Liver (tissue), 8 donors: ENCODE measurements at regions not wholly inside any gene's neighbourhood (a gene's known extent, or its start where the extent isn't known, plus 50 kb on each side); places are given as distances from the start of the nearest gene placed in this dataset.

ENCODE experiments used
- DNase-seq: peaks from one replicate; pipeline ENCODE4 v3.0.0-alpha.2; 2017; ENCODE audit warnings: low spot score
- H3K27ac ChIP-seq, 2 donors: one replicate each; pipeline ENCODE4 v1.7.0; 2013; ENCODE audit warnings: inconsistent platforms in 2 of 2, low read length in 2 of 2, control low read depth in 1 of 2, low read depth in 1 of 2, mild to moderate bottlenecking in 1 of 2
- H3K27me3 ChIP-seq, 4 donors: one replicate each; pipeline versions ENCODE4 v1.6.1 to v1.7.0; 2013; ENCODE audit warnings: low read length in 3 of 4, inconsistent platforms in 1 of 4, mild to moderate bottlenecking in 1 of 4, moderate library complexity in 1 of 4; ENCODE audit not compliant: control insufficient read depth in 4 of 4, insufficient read depth in 4 of 4
- H3K36me3 ChIP-seq, 4 donors: one replicate each; pipeline versions ENCODE4 v1.6.1 to v1.7.0; 2013; ENCODE audit warnings: low read length in 3 of 4, mild to moderate bottlenecking in 3 of 4, low read depth in 1 of 4, moderate library complexity in 1 of 4; ENCODE audit not compliant: control insufficient read depth in 4 of 4, insufficient read depth in 3 of 4
- H3K4me1 ChIP-seq, 4 donors: one replicate each; pipeline versions ENCODE4 v1.6.1 to v1.7.0; 2013; ENCODE audit warnings: low read length in 3 of 4, mild to moderate bottlenecking in 3 of 4, moderate library complexity in 1 of 4; ENCODE audit not compliant: control insufficient read depth in 4 of 4, insufficient read depth in 4 of 4
- H3K4me3 ChIP-seq, 3 donors: one replicate each; pipeline versions ENCODE4 v1.6.1 to v1.7.0; 2013; ENCODE audit warnings: low read length in 3 of 3, control low read depth in 1 of 3, low read depth in 1 of 3, mild to moderate bottlenecking in 1 of 3
- H3K9ac ChIP-seq, 2 donors: one replicate each; pipeline ENCODE4 v1.7.0; 2013; ENCODE audit warnings: low read length in 2 of 2, mild to moderate bottlenecking in 2 of 2, moderate library complexity in 2 of 2, control low read depth in 1 of 2, low read depth in 1 of 2
- H3K9me3 ChIP-seq, 4 donors: one replicate each; pipeline versions ENCODE4 v1.6.1 to v1.7.0; 2013; ENCODE audit warnings: low read length in 3 of 4; ENCODE audit not compliant: control insufficient read depth in 4 of 4
- EGR1 ChIP-seq, 2 donors: IDR thresholded peaks; 2 replicates each; pipeline ENCODE4 v1.6.1; 2016 to 2018; ENCODE audit warnings: antibody characterized with exemption in 2 of 2, low read depth in 2 of 2
- FOXA1 ChIP-seq: IDR thresholded peaks from 2 replicates; pipeline ENCODE4 v1.6.1; 2016; ENCODE audit warnings: antibody characterized with exemption
- FOXA2 ChIP-seq: IDR thresholded peaks from 2 replicates; pipeline ENCODE4 v1.6.1; 2016; ENCODE audit warnings: antibody characterized with exemption
- GABPA ChIP-seq, 2 donors: IDR thresholded peaks in 1 of 2; conservative IDR thresholded peaks in 1 of 2; 2 replicates each; pipeline ENCODE4 v1.6.1; 2016; ENCODE audit warnings: antibody characterized with exemption in 2 of 2, mild to moderate bottlenecking in 1 of 2, moderate library complexity in 1 of 2
- HNF4A ChIP-seq, 2 donors: conservative IDR thresholded peaks; 2 replicates each; pipeline ENCODE4 v1.6.1; 2016; ENCODE audit warnings: antibody characterized with exemption in 2 of 2, mild to moderate bottlenecking in 2 of 2
- HNF4G ChIP-seq: IDR thresholded peaks from 2 replicates; pipeline ENCODE4 v1.6.1; 2016; ENCODE audit warnings: antibody characterized with exemption
- JUND ChIP-seq, 2 donors: IDR thresholded peaks; 2 replicates each; pipeline ENCODE4 v1.6.1; 2016; ENCODE audit warnings: antibody characterized with exemption in 2 of 2
- NR2F2 ChIP-seq: IDR thresholded peaks from 2 replicates; pipeline ENCODE4 v1.6.1; 2016; ENCODE audit warnings: antibody characterized with exemption
- RAD21 ChIP-seq, 2 donors: IDR thresholded peaks; 2 replicates each; pipeline ENCODE4 v1.6.1; 2016; ENCODE audit warnings: antibody characterized with exemption in 2 of 2, mild to moderate bottlenecking in 2 of 2
- RXRA ChIP-seq, 2 donors: IDR thresholded peaks; 2 replicates each; pipeline ENCODE4 v1.6.1; 2017 to 2018; ENCODE audit warnings: antibody characterized with exemption in 2 of 2, mild to moderate bottlenecking in 1 of 2
- SP1 ChIP-seq: IDR thresholded peaks from 2 replicates; pipeline ENCODE4 v1.6.1; 2018; ENCODE audit warnings: antibody characterized with exemption, mild to moderate bottlenecking
- TAF1 ChIP-seq: conservative IDR thresholded peaks from 2 replicates; pipeline ENCODE4 v1.6.1; 2016; ENCODE audit warnings: antibody characterized with exemption, mild to moderate bottlenecking
- YY1 ChIP-seq: IDR thresholded peaks from 2 replicates; pipeline ENCODE4 v1.6.1; 2016; ENCODE audit warnings: antibody characterized with exemption, mild to moderate bottlenecking
- WGBS: extraction: QIAGEN DNeasy Blood & Tissue Kit; methylation state at CpG from one replicate; pipeline ENCODE4 v1.1.7; 2013; 5-methylcytosine and 5-hydroxymethylcytosine counted together
- TF ChIP-seq, protein P1 (sequence below): fragments of 150-350 bp; IDR thresholded peaks from 2 replicates; pipeline ENCODE4 v1.5.1; 2017; ENCODE audit warnings: improper control_type of control experiment, low read depth, low read length; ENCODE audit not compliant: missing input control
- TF ChIP-seq, protein P2 (sequence below): IDR thresholded peaks from 2 replicates; pipeline ENCODE4 v1.6.1; 2016; ENCODE audit warnings: antibody characterized with exemption, mild to moderate bottlenecking
- TF ChIP-seq, protein P3 (sequence below): IDR thresholded peaks from 2 replicates; pipeline ENCODE4 v1.6.1; 2016; ENCODE audit warnings: antibody characterized with exemption
- TF ChIP-seq, protein P4 (sequence below): IDR thresholded peaks from 2 replicates; pipeline ENCODE4 v1.6.1; 2016; ENCODE audit warnings: antibody characterized with exemption
- TF ChIP-seq, protein P5 (sequence below): IDR thresholded peaks from 2 replicates; pipeline ENCODE4 v1.6.1; 2016; ENCODE audit warnings: antibody characterized with exemption
- donor health status: healthy.
- donor health status: healthy.
- donor health status: healthy.
- donor health status: healthy.
- donor health status: healthy.

DNA sequence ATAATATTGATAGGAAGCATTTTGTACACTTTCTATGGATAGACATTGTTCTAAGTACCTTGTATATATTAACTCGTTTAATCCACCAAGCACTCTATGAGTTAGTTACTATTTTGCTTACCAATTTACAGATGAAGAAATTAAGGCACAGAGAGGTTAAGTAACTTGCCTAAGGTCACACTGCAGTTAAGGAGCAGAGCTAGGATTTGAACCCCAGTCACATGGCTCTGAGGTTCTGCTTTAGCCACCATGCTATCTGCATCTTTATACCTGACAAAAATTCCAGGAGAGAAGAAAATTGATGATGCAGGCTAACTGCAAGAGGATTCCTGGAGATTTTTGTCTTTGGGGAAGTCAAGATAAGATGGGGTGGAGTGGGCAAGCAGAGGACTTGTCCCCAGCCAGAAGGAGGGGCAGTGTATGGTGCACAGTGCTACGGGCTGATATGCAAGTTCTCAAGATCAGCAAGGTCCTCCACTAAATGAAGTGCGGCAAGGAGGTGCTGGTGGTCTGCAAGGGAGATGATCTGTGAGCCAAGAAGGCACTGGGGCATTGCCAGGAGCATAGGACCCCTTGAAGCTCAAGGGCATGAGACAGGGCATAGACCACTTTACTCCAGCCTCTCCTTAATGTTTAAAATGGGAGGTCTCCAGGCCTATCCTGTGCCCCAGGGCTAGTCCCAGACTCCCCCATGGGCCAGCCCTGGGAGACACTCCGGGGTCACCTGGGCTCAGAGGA, 430.6 kb downstream of the RPS24 start:
- Histone ChIP-seq H3K27me3 (no peaks in the 10 kb centered on the region), H3K27ac (no peak overlapping the region), H3K4me1 (peaks cover 0 to 6% (median 3%) of the 10 kb centered on the region in 4 donors), H3K9me3 (no peaks in the 10 kb centered on the region), H3K4me3 (no peak overlapping the region), H3K9ac (no peak overlapping the region), H3K36me3 (no peaks in the 10 kb centered on the region)
- 87% methylated on average over 4 of the region's 4 CpGs for WGBS
- DNase-seq = no peak
- TF ChIP-seq HNF4G = no peak

DNA sequence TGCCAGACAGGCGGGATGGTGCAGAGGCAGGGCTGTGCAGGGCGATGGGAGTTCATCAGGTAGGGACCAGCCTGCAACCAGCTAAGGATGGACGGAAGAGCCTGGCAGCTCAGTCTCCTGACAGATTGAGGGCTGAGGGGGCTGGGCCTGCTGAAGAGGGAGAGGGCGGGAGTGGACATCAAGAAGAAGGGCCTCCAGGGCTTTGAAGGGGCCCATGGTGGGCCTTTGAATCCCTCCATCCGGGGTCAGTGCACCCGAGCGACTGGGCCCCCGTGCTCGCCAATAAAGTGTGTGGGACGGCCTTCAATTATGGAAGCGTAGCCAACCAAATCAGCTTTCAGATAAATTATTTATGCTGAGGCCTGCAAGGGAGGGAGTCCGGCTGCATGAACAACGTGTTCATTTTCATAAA, 431.2 kb downstream of the RPS24 start:
- TF ChIP-seq RAD21 (IDR thresholded peaks at IDR 0.05) (no peak), GABPA (IDR thresholded peaks at IDR 0.05 in 1 of 2, conservative IDR thresholded peaks at IDR 0.05 in 1 of 2) (no peak), FOXA1 (no peak)
- TF ChIP-seq, protein P1, sequence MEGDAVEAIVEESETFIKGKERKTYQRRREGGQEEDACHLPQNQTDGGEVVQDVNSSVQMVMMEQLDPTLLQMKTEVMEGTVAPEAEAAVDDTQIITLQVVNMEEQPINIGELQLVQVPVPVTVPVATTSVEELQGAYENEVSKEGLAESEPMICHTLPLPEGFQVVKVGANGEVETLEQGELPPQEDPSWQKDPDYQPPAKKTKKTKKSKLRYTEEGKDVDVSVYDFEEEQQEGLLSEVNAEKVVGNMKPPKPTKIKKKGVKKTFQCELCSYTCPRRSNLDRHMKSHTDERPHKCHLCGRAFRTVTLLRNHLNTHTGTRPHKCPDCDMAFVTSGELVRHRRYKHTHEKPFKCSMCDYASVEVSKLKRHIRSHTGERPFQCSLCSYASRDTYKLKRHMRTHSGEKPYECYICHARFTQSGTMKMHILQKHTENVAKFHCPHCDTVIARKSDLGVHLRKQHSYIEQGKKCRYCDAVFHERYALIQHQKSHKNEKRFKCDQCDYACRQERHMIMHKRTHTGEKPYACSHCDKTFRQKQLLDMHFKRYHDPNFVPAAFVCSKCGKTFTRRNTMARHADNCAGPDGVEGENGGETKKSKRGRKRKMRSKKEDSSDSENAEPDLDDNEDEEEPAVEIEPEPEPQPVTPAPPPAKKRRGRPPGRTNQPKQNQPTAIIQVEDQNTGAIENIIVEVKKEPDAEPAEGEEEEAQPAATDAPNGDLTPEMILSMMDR = no peak
- no peak for DNase-seq
- Histone ChIP-seq H3K27ac (no peak overlapping the region), H3K9ac (no peak overlapping the region), H3K9me3 (no peaks in the 10 kb centered on the region), H3K27me3 (no peaks in the 10 kb centered on the region), H3K36me3 (no peaks in the 10 kb centered on the region), H3K4me1 (peaks cover 0 to under 1% (median 0%) of the 10 kb centered on the region in 4 donors), H3K4me3 (no peak overlapping the region)
- 85% methylated on average over 13 of the region's 13 CpGs for WGBS

DNA sequence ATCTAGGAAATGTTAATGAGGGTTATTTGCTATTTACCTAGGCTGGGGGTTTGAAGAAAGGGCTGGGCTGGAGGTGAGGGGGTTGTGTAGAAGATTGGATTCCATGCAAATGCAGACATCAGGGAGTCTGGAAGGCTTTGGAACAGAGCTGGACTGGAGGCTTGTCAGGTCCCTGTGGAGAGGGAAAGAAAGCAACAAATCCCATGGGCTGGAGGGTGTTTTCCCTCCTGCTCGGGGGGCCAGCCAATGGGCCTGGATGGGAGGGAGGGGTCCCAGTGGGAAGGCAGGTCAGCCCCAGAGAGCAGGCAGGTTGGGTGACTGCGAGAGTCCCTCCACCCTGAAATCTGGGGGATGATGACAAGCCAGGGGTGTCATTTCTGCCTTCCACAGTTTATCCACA, 431.8 kb downstream of the RPS24 start:
- Histone ChIP-seq H3K9ac (no peak overlapping the region), H3K27ac (no peak overlapping the region), H3K36me3 (no peaks in the 10 kb centered on the region), H3K4me3 (no peak overlapping the region), H3K4me1 (no peaks in the 10 kb centered on the region), H3K27me3 (no peaks in the 10 kb centered on the region), H3K9me3 (no peaks in the 10 kb centered on the region)
- DNase-seq = no peak
- 90% methylated on average over 2 of the region's 2 CpGs for WGBS
- TF ChIP-seq JUND (IDR thresholded peaks at IDR 0.05) = no peak
- TF ChIP-seq, protein P2, sequence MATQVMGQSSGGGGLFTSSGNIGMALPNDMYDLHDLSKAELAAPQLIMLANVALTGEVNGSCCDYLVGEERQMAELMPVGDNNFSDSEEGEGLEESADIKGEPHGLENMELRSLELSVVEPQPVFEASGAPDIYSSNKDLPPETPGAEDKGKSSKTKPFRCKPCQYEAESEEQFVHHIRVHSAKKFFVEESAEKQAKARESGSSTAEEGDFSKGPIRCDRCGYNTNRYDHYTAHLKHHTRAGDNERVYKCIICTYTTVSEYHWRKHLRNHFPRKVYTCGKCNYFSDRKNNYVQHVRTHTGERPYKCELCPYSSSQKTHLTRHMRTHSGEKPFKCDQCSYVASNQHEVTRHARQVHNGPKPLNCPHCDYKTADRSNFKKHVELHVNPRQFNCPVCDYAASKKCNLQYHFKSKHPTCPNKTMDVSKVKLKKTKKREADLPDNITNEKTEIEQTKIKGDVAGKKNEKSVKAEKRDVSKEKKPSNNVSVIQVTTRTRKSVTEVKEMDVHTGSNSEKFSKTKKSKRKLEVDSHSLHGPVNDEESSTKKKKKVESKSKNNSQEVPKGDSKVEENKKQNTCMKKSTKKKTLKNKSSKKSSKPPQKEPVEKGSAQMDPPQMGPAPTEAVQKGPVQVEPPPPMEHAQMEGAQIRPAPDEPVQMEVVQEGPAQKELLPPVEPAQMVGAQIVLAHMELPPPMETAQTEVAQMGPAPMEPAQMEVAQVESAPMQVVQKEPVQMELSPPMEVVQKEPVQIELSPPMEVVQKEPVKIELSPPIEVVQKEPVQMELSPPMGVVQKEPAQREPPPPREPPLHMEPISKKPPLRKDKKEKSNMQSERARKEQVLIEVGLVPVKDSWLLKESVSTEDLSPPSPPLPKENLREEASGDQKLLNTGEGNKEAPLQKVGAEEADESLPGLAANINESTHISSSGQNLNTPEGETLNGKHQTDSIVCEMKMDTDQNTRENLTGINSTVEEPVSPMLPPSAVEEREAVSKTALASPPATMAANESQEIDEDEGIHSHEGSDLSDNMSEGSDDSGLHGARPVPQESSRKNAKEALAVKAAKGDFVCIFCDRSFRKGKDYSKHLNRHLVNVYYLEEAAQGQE = no peak
- TF ChIP-seq GABPA (IDR thresholded peaks at IDR 0.05 in 1 of 2, conservative IDR thresholded peaks at IDR 0.05 in 1 of 2) = no peak
- TF ChIP-seq HNF4G = no peak
- TF ChIP-seq TAF1 = no peak
- TF ChIP-seq HNF4A (conservative IDR thresholded peaks at IDR 0.05) = no peak
- TF ChIP-seq, protein P3, sequence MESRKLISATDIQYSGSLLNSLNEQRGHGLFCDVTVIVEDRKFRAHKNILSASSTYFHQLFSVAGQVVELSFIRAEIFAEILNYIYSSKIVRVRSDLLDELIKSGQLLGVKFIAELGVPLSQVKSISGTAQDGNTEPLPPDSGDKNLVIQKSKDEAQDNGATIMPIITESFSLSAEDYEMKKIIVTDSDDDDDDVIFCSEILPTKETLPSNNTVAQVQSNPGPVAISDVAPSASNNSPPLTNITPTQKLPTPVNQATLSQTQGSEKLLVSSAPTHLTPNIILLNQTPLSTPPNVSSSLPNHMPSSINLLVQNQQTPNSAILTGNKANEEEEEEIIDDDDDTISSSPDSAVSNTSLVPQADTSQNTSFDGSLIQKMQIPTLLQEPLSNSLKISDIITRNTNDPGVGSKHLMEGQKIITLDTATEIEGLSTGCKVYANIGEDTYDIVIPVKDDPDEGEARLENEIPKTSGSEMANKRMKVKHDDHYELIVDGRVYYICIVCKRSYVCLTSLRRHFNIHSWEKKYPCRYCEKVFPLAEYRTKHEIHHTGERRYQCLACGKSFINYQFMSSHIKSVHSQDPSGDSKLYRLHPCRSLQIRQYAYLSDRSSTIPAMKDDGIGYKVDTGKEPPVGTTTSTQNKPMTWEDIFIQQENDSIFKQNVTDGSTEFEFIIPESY = no peak
- no peak for TF ChIP-seq RAD21 (IDR thresholded peaks at IDR 0.05)
- TF ChIP-seq, protein P1 = no peak
- no peak for TF ChIP-seq FOXA2
- TF ChIP-seq, protein P4, sequence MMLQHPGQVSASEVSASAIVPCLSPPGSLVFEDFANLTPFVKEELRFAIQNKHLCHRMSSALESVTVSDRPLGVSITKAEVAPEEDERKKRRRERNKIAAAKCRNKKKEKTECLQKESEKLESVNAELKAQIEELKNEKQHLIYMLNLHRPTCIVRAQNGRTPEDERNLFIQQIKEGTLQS = no peak
- TF ChIP-seq, protein P5, sequence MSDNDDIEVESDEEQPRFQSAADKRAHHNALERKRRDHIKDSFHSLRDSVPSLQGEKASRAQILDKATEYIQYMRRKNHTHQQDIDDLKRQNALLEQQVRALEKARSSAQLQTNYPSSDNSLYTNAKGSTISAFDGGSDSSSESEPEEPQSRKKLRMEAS = no peak
- no peak for TF ChIP-seq RXRA (IDR thresholded peaks at IDR 0.05)
- no peak for TF ChIP-seq SP1
- TF ChIP-seq FOXA1 = no peak
- no peak for TF ChIP-seq EGR1 (IDR thresholded peaks at IDR 0.05; ENCODE audit: low read depth in 2 of 2)
- TF ChIP-seq NR2F2 = no peak
- no peak for TF ChIP-seq YY1
